ENCODE measurements at regions not wholly inside any gene's neighbourhood (a gene's known extent, or its start where the extent isn't known, plus 50 kb on each side); places are given as distances from the start of the nearest gene placed in this dataset.

GRCh38 chr9:687994-688393 is 153.5 kb upstream of the DMRT1 start:
- in situ Hi-C loops (cut with MboI; ENCODE audit: low sequenced_read_pairs), result no loop called here

- in situ Hi-C loops (cut with MboI; ENCODE audit: low sequenced_read_pairs), result no loop called here
Measured at GRCh38 chr9:690517-691111, 150.9 kb upstream of the DMRT1 start.

GRCh38 chr9:691825-692400 is 149.6 kb upstream of the DMRT1 start:
- in situ Hi-C loops (cut with MboI; ENCODE audit: low sequenced_read_pairs), result no loop called here

- in situ Hi-C loops (cut with MboI; ENCODE audit: low sequenced_read_pairs), result no loop called here
Measured at GRCh38 chr9:692636-693129, 148.8 kb upstream of the DMRT1 start.

GRCh38 chr9:693201-694091 is 148.1 kb upstream of the DMRT1 start:
- in situ Hi-C loops (cut with MboI; ENCODE audit: low sequenced_read_pairs), result no loop called here

- in situ Hi-C loops (cut with MboI; ENCODE audit: low sequenced_read_pairs), result no loop called here
Measured at GRCh38 chr9:694092-694402, 147.4 kb upstream of the DMRT1 start.

GRCh38 chr9:694403-695154 is 146.9 kb upstream of the DMRT1 start:
- in situ Hi-C loops (cut with MboI; ENCODE audit: low sequenced_read_pairs), result no loop called here

- in situ Hi-C loops (cut with MboI; ENCODE audit: low sequenced_read_pairs), result no loop called here
Measured at GRCh38 chr9:695252-695651, 146.2 kb upstream of the DMRT1 start.

- in situ Hi-C loops (cut with MboI; ENCODE audit: low sequenced_read_pairs), result no loop called here
Measured at GRCh38 chr9:696332-697323, 144.9 kb upstream of the DMRT1 start.

- in situ Hi-C loops (cut with MboI; ENCODE audit: low sequenced_read_pairs), result no loop called here
Measured at GRCh38 chr9:698276-698675, 143.2 kb upstream of the DMRT1 start.

- in situ Hi-C loops (cut with MboI; ENCODE audit: low sequenced_read_pairs), result no loop called here
Measured at GRCh38 chr9:698954-699353, 142.5 kb upstream of the DMRT1 start.

GRCh38 chr9:699396-699795 is 142.1 kb upstream of the DMRT1 start:
- in situ Hi-C loops (cut with MboI; ENCODE audit: low sequenced_read_pairs), result no loop called here

GRCh38 chr9:700365-701282 is 140.9 kb upstream of the DMRT1 start:
- in situ Hi-C loops (cut with MboI; ENCODE audit: low sequenced_read_pairs), result no loop called here

GRCh38 chr9:703392-703791 is 138.1 kb upstream of the DMRT1 start:
- in situ Hi-C loops (cut with MboI; ENCODE audit: low sequenced_read_pairs), result no loop called here

GRCh38 chr9:706073-706472 is 135.4 kb upstream of the DMRT1 start:
- in situ Hi-C loops (cut with MboI; ENCODE audit: low sequenced_read_pairs), result no loop called here

- in situ Hi-C loops (cut with MboI; ENCODE audit: low sequenced_read_pairs), result no loop called here
Measured at GRCh38 chr9:706606-707459, 134.7 kb upstream of the DMRT1 start.

GRCh38 chr9:708182-708550 is 133.3 kb upstream of the DMRT1 start:
- in situ Hi-C loops (cut with MboI; ENCODE audit: low sequenced_read_pairs), result no loop called here
